GM18951 (cell line): ENCODE measurements at regions not wholly inside any gene's neighbourhood (a gene's known extent, or its start where the extent isn't known, plus 50 kb on each side); places are given as distances from the start of the nearest gene placed in this dataset.
"Not testable (repeated sequence)": the region's sequence is repeated elsewhere in the genome, so short reads cannot be mapped to it uniquely, and the experiment has no call there.

Experiments
- POLR2A ChIP-seq: IDR thresholded peaks from 4 replicates; pipeline ENCODE4 v1.6.1; 2011; ENCODE audit warnings: mild to moderate bottlenecking; ENCODE audit not compliant: insufficient read length, insufficient read depth; ENCODE audit errors: extremely low read depth
- in situ Hi-C: fragments of 300-500 bp; cut with MboI; formaldehyde crosslinking; loops from one replicate; pipeline ENCODE4 v1.12.0; 2022; ENCODE audit warnings: low sequenced_read_pairs, mixed read lengths, inconsistent platforms; ENCODE audit not compliant: unreplicated experiment

DNA sequence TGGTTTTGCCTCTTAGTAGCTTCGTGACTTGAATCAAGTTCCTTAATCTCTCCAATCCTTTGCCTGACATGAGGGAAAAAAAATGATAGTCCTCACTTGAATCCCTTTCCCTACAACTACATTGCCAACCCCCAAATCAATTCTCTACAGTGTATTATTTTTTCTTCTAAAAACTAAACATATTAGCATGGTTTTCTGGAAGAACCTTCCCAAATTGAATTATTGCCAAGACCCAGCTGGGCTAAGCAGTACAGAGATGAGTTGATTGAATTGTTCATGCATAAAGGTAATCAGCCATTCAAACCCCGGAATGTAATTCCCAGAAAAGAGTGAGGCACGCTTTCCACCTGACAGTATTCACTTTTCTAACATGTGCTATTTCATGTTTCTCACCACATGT is 155.6 kb upstream of the AGR3 start:
- in situ Hi-C loops = no loop called here
- TF ChIP-seq POLR2A = no peak

DNA sequence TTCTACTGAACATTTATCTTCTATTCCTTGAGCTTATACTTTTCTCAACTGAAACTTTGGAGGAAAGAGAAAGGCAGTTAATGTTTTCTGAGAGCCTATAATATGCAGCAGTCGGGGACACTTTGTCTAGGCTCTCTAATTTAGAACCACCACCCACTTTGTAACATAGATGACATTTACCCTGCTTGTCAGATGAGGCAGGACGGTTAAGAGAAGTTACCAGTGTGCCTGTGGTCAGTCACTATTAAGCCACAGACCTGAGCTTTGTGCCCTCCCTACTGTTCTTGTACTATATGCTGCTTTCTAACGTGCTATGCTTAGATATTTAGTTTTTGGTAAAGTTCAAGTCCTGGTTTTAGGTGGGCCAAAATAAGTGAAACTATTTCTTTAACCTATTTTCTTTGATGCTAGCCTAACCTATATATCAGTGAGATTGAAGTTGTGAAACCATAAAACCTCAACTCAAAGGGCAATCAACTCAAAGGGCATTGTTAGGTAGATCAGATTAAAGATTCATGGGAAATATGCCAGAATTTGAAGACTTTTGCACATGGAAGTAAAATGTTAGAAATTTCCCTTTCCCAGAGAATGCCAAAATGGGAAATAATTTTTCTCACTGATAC is 156.5 kb upstream of the AGR3 start:
- in situ Hi-C loops = no loop called here
- no peak for TF ChIP-seq POLR2A

DNA sequence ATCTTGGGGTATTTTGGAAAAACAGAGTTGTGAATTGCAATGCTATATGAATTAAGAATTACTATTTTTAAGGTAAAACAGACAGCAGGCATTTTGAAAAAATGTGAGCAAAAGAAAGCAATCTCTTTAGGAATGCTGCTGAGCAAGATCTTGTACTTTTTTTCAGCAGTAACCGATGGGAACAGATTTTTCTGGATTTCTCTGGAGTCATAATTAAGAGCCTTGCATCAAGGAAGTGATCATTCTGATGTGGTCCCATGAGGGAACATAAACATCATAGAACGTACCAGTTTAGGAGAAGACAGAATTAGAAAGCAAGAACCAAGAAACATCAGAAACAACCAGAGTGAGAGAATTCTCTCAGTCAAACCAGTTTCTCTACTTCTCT is 157.0 kb upstream of the AGR3 start:
- in situ Hi-C loops = no loop called here
- TF ChIP-seq POLR2A = no peak

DNA sequence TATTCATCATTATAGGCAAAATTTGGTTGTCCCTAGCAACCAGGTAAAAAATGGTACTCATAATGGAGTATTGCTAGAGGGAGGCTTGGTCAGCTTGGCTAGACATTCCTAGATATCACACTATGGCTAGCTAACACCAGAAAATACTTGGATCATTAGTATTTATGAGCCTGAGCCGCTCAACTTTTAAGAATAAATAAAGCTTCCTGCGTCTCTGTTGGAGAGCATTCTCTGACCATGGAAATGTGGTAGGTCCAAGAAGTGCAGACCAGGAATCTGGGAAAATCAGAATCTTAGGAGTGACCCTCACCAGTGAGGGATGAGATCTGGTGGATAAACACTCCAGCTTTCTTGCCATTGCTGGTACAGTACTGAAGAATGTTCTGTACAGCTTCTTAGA is 157.6 kb upstream of the AGR3 start:
- in situ Hi-C loops = no loop called here

DNA sequence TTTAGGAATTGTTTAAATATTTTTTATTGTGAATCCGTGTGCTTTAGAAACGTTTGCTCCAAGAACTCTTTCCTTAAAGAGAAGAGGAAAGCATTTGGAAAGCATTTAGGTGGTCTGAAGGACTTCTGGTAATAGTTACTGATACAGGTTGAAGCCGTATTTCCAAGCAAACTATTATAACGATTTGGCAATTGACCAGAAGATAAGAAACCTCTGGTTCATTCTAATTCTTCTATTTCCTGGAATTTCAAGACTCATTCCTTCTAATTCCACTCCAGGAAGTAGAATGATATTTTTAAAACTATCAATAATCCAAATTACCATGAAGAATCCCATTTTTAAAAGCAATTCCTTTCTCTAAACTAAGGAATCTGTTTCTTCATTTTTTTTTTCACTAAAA is 158.9 kb upstream of the AGR3 start:
- in situ Hi-C loops = no loop called here
- TF ChIP-seq POLR2A = no peak

More for the DNA sequence above, 157.6 kb upstream of the AGR3 start:
- no peak for TF ChIP-seq POLR2A

DNA sequence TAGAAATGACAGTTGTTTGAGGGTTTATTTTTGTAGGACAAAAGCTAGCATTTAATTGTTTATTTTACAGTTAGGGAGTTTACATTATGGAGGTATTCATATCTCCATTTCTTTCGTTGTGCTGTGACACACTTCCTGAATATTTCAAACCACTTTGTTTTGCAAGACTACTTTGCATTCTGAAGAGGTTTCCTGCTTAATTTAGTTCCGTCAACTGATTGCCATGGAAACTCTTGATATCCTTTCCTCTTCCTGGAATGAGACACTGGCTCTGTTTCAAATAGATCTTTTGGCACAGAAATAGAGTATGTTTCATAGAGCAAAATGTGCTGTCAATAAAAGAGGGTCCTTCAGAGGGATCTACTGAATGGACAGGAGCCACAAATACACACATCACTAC is 159.5 kb upstream of the AGR3 start:
- in situ Hi-C loops = no loop called here
- TF ChIP-seq POLR2A = no peak

DNA sequence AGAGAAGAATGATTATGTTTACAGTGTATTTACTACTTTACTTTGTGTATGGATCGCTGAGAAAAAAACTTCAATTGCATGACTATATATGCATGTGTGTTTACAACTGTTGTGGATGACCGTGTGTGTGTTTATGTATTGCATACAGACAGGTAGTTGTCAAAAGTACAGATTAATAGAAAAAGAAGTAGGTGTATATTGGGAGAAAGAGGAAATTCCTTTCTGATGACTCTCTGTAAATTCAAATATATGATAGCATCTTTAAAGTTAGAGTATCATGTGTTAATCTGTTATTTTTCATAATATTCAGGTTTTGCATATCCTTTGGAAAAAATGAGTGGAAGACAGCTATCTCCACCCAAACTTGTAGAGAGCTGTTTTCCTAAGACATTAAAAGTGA is 160.4 kb upstream of the AGR3 start:
- in situ Hi-C loops = no loop called here
- TF ChIP-seq POLR2A = no peak

DNA sequence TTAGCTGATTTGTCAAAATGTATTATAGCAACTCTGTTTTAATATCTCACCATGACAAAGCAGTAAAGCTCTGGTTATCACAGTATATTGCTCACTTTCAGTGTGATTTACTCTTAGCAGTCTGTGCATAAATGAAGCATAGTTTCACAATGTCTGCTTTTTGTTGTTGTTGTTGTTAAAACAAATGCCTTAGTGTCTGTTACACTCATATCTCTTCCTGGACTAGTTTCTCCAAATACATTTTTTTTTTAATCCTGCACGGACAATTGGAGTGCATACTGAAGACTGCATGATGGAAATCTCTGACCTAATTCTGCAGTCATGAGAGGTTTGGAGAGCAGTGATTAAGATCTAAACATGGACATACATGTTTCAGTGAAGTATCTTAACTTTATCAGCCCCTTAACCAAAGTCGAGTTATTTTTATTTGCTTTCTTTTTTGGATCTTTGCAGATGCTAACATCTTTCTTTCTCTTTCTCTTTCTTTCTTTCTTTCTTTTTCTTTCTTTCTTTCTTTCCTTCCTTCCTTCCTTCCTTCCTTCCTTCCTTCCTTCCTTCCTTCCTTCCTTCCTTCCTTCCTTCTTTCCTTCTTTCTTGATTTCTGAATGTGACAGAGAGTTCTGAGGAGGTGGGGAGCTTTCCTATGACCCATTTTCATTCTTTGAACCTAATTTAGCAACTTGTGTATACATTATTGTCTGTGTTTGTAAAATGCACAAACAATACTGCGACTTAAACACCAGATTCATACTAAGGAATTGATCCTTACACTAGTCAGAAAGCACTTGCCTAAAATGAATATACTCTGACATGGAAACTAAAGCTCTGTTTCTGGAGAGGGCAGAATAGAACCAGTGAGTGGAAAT is 161.5 kb upstream of the AGR3 start:
- TF ChIP-seq POLR2A = no peak
- in situ Hi-C loops = no loop called here

DNA sequence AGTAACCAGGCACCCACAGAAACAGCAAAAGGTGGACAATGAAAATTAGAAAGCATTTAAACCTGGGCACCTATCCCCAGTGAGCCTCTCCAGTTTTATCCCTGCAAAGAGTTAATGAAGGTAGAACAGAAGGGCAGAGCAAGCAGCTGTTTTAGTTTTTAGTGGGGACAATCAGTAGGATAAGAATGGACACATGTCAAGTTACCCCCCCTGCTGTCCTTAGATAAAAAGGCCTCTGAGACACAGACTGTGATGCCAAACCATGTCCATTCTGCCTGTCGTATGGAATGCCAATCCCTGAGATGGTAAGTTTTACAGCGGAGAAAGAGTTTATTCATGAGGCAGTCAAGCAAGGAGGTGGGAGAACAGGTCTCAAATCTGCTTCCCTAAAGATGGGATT is 162.6 kb upstream of the AGR3 start:
- in situ Hi-C loops = no loop called here

DNA sequence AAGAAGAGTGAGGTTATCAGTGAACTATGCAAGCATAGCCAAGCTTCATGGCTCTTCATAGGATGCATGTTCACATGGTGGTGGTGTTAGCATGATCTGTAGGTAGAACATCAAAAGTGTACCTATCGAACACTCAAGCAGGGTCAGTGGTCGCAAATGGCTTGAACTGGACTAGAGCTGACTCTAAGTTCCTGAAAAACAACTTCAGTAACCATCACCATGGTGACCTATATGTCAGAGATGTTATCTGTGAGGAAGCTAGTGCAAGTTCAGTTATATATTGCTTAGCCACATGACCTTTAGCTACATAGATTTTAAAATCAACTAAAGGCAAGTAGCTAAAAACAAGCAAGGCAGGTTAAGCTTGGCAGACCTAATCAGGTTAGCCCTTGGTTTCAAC is 163.1 kb upstream of the AGR3 start:
- no peak for TF ChIP-seq POLR2A
- in situ Hi-C loops = no loop called here

More for the DNA sequence above, 162.6 kb upstream of the AGR3 start:
- TF ChIP-seq POLR2A = no peak

DNA sequence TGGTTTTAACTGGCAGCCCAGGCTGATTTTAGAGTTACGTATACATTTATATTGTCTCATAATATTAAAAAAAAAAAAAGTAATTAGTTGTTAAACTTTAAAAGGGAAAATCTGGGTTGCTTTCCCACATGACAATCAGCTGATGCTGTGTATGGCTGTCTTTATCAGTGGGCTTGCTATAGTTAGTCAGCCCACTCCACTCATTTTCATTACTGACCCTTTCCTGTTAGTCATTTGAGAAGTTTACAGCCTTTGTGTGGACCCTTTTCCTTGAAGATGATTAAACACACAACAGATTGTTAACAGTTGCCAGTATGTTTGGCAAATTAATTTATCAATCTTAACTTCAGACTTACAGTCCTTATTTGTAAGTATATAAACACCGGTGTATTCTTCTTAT is 164.5 kb upstream of the AGR3 start:
- no peak for TF ChIP-seq POLR2A
- in situ Hi-C loops = no loop called here

DNA sequence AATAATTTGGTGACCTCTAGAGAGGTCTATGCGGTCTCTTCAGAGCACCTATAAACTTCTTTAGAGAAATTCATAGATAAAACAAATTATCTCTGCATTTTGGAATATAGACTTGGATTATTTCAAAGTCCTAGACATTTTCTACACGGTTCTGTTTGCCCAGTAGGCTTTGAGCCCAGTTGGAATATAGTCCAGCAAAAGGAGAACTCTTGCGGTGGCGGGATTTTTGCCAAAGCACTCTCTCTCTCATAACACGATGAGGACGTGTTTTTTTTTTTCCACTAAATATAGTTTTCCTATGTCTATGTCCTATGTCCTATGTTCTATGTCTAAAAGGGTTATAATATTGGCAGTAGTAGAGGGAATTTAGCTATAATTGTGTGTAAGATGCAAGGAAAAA is 164.9 kb upstream of the AGR3 start:
- in situ Hi-C loops = no loop called here
- TF ChIP-seq POLR2A = no peak

DNA sequence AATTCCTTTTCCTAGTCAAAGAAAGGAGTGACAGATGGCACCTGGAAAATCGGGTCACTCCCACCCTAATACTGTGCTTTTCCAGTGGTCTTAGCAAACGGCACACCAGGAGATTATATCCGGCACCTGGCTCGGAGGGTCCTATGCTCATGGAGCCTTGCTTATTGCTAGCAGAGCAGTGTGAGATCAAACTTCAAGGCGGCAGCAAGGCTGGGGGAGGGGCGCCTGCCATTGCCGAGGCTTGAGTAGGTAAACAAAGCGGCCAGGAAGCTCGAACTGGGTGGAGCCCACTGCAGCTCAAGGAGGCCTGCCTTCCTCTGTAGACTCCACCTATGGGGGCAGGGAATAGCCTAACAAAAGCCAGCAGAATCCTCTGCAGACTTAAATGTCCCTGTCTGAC is 171.4 kb upstream of the AGR3 start:
- in situ Hi-C loops = not testable (repeated sequence)

DNA sequence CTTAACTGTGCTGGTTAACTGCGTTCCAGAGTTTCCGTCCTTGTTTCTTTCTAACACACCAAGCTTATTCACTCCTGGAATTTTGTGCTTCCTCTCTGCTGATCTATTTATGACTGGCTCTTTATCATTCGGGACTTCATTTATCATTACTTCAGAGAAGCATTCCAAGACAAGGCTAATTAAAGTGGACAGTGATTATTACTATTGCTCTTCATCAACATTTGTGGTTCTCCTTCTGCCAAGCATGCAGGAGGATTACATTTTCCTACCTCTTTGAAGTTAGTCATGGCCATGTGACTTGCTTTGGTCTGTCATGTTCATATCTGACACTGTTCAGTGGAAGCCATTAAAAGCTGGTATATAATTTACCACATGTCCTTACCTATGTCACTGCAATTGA is 172.4 kb upstream of the AGR3 start:
- in situ Hi-C loops = no loop called here
- no peak for TF ChIP-seq POLR2A

DNA sequence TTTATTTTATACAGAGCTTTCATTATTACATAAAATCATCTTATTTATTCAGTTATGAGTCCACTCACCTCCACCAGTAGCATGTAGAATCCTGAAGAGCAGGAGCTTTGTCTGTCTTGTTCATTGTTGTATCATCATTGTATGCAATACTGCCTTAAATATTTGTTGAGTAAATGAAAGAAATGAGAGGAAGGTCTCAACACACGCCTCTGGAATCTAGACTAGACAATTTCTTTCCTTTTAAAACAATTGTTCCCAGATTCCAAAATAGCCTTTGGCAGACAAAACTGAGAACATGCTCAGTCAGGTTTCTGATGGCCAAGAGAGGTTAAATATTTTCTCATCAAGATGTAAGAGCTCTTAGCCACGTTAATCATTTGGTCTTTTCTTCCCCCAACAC is 173.1 kb upstream of the AGR3 start:
- in situ Hi-C loops = no loop called here
- no peak for TF ChIP-seq POLR2A

DNA sequence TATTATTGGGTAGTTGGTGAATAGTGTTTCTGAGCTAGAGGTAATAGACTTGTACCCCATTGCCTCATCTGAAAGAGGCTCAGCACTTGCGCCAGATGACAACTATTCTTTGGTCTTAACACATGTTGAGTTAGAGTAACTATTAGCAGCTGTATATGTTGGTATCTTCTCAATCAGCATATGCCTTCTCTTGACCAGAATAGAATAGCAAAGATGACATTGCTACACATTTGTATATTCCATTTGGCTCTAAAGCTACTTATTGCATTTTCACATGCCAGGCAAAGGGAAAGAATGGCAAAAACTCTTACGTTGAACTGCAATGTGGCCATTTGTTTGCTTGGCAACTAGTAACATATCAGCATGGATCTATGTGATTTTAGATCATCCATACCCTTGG is 173.8 kb upstream of the AGR3 start:
- TF ChIP-seq POLR2A = no peak
- in situ Hi-C loops = no loop called here
